GM10248 (cell line): ENCODE measurements at regions not wholly inside any gene's neighbourhood (a gene's known extent, or its start where the extent isn't known, plus 50 kb on each side); places are given as distances from the start of the nearest gene placed in this dataset.

Source experiments
- CTCF ChIA-PET: fragments of 300-600 bp; sonication (Branson Sonifier 250); formaldehyde crosslinking; extraction: SDS; loops from one replicate; lab custom pipeline; 2021; ENCODE audit warnings: antibody characterized with exemption; lab: Yijun Ruan, JAX
- POLR2A ChIA-PET: fragments of 350-650 bp; sonication (Branson Sonifier 250); formaldehyde crosslinking; extraction: SDS; loops from one replicate; lab custom pipeline; 2020; ENCODE audit warnings: antibody characterized with exemption; lab: Yijun Ruan, JAX
- DNase-seq: peaks from one replicate; pipeline ENCODE4 v3.0.0; 2012; ENCODE audit errors: extremely low spot score
- CTCF ChIP-seq: IDR thresholded peaks from 2 replicates; pipeline ENCODE4 v1.5.1; 2012; ENCODE audit warnings: mild to moderate bottlenecking, low read depth; ENCODE audit errors: extremely low read depth, missing control alignments, control extremely low read depth

GRCh38 chr11:112715056-112715455 is 246.2 kb upstream of the NCAM1 start:
- TF ChIP-seq CTCF: no peak
- CTCF ChIA-PET: no interaction called here
- no peak for DNase-seq
- POLR2A ChIA-PET: no interaction called here

GRCh38 chr11:112718483-112718882 is 242.7 kb upstream of the NCAM1 start:
- CTCF ChIA-PET: no interaction called here
- TF ChIP-seq CTCF: no peak
- POLR2A ChIA-PET: no interaction called here
- DNase-seq: no peak

GRCh38 chr11:112719736-112720525 is 241.3 kb upstream of the NCAM1 start:
- ChIA-PET CTCF (interaction anchor here (2.7 kb wide), 1 partner anchor 7 kb away, joined by 9 read pairs; no protein-coding TSS in a partner anchor), POLR2A (no interaction called here)
- no peak for TF ChIP-seq CTCF
- no peak for DNase-seq

- no peak for DNase-seq
- TF ChIP-seq CTCF: no peak
- CTCF ChIA-PET: interaction anchor here (1.9 to 2.7 kb wide), 2 partner anchors 9 to 134 kb away, joined by 6 to 9 read pairs; no protein-coding TSS in a partner anchor
- POLR2A ChIA-PET: no interaction called here
Measured at GRCh38 chr11:112722148-112722547, 239.1 kb upstream of the NCAM1 start.

- no peak for DNase-seq
- CTCF ChIA-PET: interaction anchor here (1.9 to 2.7 kb wide), 2 partner anchors 10 to 135 kb away, joined by 6 to 9 read pairs; no protein-coding TSS in a partner anchor
- POLR2A ChIA-PET: no interaction called here
- TF ChIP-seq CTCF: no peak
Measured at GRCh38 chr11:112722876-112723275, 238.3 kb upstream of the NCAM1 start.

GRCh38 chr11:112723676-112724495 is 237.3 kb upstream of the NCAM1 start:
- TF ChIP-seq CTCF: no peak
- CTCF ChIA-PET: no interaction called here
- DNase-seq: no peak
- POLR2A ChIA-PET: no interaction called here
